ENCODE measurements at regions not wholly inside any gene's neighbourhood (a gene's known extent, or its start where the extent isn't known, plus 50 kb on each side); places are given as distances from the start of the nearest gene placed in this dataset.

DNA sequence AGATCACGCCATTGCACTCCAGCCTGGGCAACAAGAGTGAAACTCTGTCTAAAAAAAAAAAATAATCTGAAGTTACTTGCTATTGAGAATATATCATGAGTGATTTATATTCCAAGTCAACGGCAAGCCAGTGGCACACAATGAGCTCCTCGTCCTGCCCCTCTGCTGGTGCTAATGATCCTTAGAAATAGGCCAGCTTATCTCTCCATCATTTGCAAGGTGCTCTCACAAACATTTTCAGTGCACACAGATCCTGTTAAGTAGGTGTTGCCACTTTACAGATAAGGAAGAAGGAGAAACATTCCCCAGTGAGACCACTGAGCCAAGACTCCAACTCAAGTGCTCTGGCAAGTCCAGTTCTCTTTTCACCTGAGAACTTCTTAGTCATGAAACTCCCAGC, 91.3 kb upstream of the GPR45 start:
- peaks cover 16 to 39% of the 10 kb centered on the region in 2 donors for H3K27me3 Mint-ChIP-seq (ENCODE audit: low read depth in 2 of 2)
- WGBS (ENCODE audit: insufficient coverage) = 85% methylated on average over 2 of the region's 3 CpGs

DNA sequence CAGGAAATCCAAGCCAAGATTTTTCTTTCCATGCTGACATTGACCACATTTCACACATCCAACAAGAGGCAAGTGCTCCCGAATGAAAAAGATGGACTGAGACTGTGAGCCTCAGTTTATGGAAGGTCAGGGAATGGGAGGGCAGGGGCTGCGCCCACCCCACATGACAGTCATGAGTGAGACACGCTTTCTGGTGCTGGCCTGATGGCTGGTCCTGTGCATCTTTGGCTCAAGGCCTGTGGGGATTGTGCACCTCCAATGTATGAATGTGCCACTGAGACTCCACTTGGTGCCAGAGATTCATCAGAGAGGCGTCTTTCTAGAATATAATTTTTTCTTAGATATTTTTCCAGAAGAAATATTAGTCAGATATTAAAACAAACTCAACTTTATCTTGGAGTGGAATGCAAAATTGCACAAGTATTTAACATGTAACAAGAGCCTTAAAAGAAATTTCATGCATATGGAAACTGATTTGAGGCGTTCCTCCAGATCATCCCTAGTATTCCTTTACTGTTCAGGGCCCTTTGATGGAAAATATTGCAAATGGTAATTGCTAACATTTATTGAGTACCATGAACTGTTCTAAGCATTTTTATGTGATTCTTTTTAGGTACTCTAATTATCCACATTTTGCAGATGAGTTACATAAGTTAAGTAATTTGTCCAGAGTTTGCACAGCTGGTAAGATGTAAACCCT, 87.3 kb upstream of the GPR45 start:
- H3K9me3 ChIP-seq (ENCODE audit: control insufficient read depth, insufficient read depth, low read length) = no peaks in the 10 kb centered on the region
- intact Hi-C loops (cut with micrococcal nuclease) = no loop called here
- Mint-ChIP-seq H3K9me3 (peaks cover 0 to 10% of the 10 kb centered on the region in 2 donors), H3K27me3 (ENCODE audit: low read depth in 2 of 2) (peaks cover 18 to 50% of the 10 kb centered on the region in 2 donors), H3K36me3 (peaks cover 27% of the 10 kb centered on the region), H3K4me1 (no peaks in the 10 kb centered on the region), H3K4me3 (no peak overlapping the region), H3K27ac (no peak overlapping the region)
- no peak overlapping the region for H3K4me3 ChIP-seq (ENCODE audit: low read length)
- TF ChIP-seq, protein P1, sequence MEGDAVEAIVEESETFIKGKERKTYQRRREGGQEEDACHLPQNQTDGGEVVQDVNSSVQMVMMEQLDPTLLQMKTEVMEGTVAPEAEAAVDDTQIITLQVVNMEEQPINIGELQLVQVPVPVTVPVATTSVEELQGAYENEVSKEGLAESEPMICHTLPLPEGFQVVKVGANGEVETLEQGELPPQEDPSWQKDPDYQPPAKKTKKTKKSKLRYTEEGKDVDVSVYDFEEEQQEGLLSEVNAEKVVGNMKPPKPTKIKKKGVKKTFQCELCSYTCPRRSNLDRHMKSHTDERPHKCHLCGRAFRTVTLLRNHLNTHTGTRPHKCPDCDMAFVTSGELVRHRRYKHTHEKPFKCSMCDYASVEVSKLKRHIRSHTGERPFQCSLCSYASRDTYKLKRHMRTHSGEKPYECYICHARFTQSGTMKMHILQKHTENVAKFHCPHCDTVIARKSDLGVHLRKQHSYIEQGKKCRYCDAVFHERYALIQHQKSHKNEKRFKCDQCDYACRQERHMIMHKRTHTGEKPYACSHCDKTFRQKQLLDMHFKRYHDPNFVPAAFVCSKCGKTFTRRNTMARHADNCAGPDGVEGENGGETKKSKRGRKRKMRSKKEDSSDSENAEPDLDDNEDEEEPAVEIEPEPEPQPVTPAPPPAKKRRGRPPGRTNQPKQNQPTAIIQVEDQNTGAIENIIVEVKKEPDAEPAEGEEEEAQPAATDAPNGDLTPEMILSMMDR (IDR thresholded peaks at IDR 0.05) = no peak
- DNase-seq (no peak), ATAC-seq (no peak)
- H3K27me3 ChIP-seq (ENCODE audit: control insufficient read depth, insufficient read depth, low read length) = peaks cover 5% of the 10 kb centered on the region
- no peaks in the 10 kb centered on the region for H3K4me1 ChIP-seq (ENCODE audit: control insufficient read depth, insufficient read depth, low read length)
- no peak overlapping the region for H3K27ac ChIP-seq (ENCODE audit: low read length)
- WGBS (ENCODE audit: insufficient coverage) = 84% methylated on average over 4 of the region's 5 CpGs
- no peaks in the 10 kb centered on the region for H3K36me3 ChIP-seq (ENCODE audit: control insufficient read depth, insufficient read depth, low read length)

More for the DNA sequence above, 91.3 kb upstream of the GPR45 start:
- Mint-ChIP-seq H3K27ac (no peak overlapping the region), H3K9me3 (no peaks in the 10 kb centered on the region), H3K4me1 (no peaks in the 10 kb centered on the region), H3K36me3 (no peaks in the 10 kb centered on the region), H3K4me3 (no peak overlapping the region)
- Histone ChIP-seq H3K27ac (ENCODE audit: low read length) (no peak overlapping the region), H3K36me3 (ENCODE audit: control insufficient read depth, insufficient read depth, low read length) (no peaks in the 10 kb centered on the region), H3K9me3 (ENCODE audit: control insufficient read depth, insufficient read depth, low read length) (no peaks in the 10 kb centered on the region), H3K4me1 (ENCODE audit: control insufficient read depth, insufficient read depth, low read length) (no peaks in the 10 kb centered on the region), H3K4me3 (ENCODE audit: low read length) (no peak overlapping the region), H3K27me3 (ENCODE audit: control insufficient read depth, insufficient read depth, low read length) (no peaks in the 10 kb centered on the region)
- DNase-seq = no peak
- TF ChIP-seq, protein P1 (IDR thresholded peaks at IDR 0.05) = no peak
- intact Hi-C loops (cut with micrococcal nuclease) = no loop called here
- ATAC-seq = no peak

DNA sequence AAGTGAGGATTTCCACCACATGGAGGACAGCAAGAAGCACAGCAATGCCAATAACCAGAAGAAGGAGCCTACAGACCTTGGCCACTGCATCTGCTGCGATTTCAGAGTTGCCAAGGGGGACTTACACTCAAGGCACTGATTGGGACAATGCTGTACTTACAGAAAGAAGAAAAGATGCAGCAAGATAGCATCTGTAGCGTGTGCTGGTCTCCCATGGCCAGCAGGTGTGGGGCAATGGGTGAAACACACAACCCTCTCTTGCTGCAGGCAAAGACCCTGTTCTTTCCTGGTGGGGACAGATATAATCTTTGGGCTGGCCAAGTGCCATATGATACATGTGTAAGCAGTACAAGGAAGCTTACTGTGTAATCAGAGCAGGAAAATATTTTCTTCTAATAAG, 85.4 kb upstream of the GPR45 start:
- H3K27me3 Mint-ChIP-seq (ENCODE audit: low read depth in 2 of 2) = peaks cover 18 to 54% of the 10 kb centered on the region in 2 donors
- DNase-seq = no peak

More for the DNA sequence above, 85.4 kb upstream of the GPR45 start:
- H3K9me3 Mint-ChIP-seq = peaks cover 0 to 10% of the 10 kb centered on the region in 2 donors
- no peaks in the 10 kb centered on the region for H3K4me1 Mint-ChIP-seq
- ATAC-seq = no peak
- H3K36me3 Mint-ChIP-seq = peaks cover 27% of the 10 kb centered on the region
- Histone ChIP-seq H3K27ac (ENCODE audit: low read length) (no peak overlapping the region), H3K4me1 (ENCODE audit: control insufficient read depth, insufficient read depth, low read length) (no peaks in the 10 kb centered on the region), H3K36me3 (ENCODE audit: control insufficient read depth, insufficient read depth, low read length) (no peaks in the 10 kb centered on the region), H3K27me3 (ENCODE audit: control insufficient read depth, insufficient read depth, low read length) (peaks cover 5% of the 10 kb centered on the region), H3K4me3 (ENCODE audit: low read length) (no peak overlapping the region), H3K9me3 (ENCODE audit: control insufficient read depth, insufficient read depth, low read length) (no peaks in the 10 kb centered on the region)
- whole genome bisulfite sequencing (ENCODE audit: insufficient coverage) = 78% methylated on average over 2 of the region's 2 CpGs
- TF ChIP-seq, protein P1 (IDR thresholded peaks at IDR 0.05) = no peak
- H3K27ac Mint-ChIP-seq = no peak overlapping the region
- H3K4me3 Mint-ChIP-seq = no peak overlapping the region
- intact Hi-C loops (cut with micrococcal nuclease) = no loop called here

All from natural killer cell (primary cell).